Keratinocyte (primary cell): ENCODE measurements at regions not wholly inside any gene's neighbourhood (a gene's known extent, or its start where the extent isn't known, plus 50 kb on each side); places are given as distances from the start of the nearest gene placed in this dataset.

Source experiments
- CTCF ChIP-seq, 3 experiments: IDR thresholded peaks in 1 of 3; conservative IDR thresholded peaks in 1 of 3; optimal IDR thresholded peaks in 1 of 3; 2 replicates in 2 of 3; 3 replicates in 1 of 3; pipeline versions ENCODE3 to v1.5.1; 2011; ENCODE audit warnings: low read length in 3 of 3, mild to moderate bottlenecking in 3 of 3, moderate library complexity in 2 of 3, control low read depth in 1 of 3, inconsistent platforms in 1 of 3; ENCODE audit not compliant: insufficient read depth in 2 of 3; ENCODE audit errors: extremely low read depth in 1 of 3
- EZH2 ChIP-seq: IDR thresholded peaks from one replicate; pipeline ENCODE4 v1.6.1; 2012; ENCODE audit warnings: inconsistent platforms, mild to moderate bottlenecking, low read length, moderate library complexity

- TF ChIP-seq CTCF (optimal IDR thresholded peaks at IDR 0.05 in 1 of 3, IDR thresholded peaks at IDR 0.05 in 1 of 3, conservative IDR thresholded peaks at IDR 0.05 in 1 of 3; ENCODE audit: extremely low read depth in 1 of 3, insufficient read depth in 2 of 3, low read length in 3 of 3): no peak
- TF ChIP-seq EZH2: no peak
Observed at GRCh38 chr1:90544356-90544755, 172.7 kb downstream of the BARHL2 start.
